Renal cortical epithelial cell (primary cell): ENCODE measurements at regions not wholly inside any gene's neighbourhood (a gene's known extent, or its start where the extent isn't known, plus 50 kb on each side); places are given as distances from the start of the nearest gene placed in this dataset.

Experiments used
- DNase-seq: peaks from one replicate; pipeline ENCODE4 v3.0.0-alpha.2; 2011; ENCODE audit warnings: low read depth

DNA sequence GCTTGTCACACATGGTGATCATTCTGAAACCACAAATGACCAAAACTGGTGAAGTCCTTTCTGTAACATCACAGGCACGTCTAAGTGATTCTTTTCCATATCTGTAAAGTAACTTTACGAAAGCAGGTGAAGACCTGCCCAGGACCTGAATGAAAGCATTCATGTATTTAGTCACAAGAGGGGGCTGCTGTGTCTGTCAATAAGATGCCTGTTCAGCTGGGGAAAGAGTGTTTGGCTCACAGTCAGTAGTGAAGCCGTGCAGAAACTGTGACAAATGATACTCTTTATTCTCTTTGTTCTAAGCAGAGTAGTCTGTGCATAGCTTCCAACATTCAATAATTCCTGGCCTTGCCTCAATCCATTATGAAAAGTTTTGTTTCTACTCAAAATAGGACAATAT is 373.5 kb upstream of the OR4E1 start:
- peak; percentile 52 for DNase-seq

DNA sequence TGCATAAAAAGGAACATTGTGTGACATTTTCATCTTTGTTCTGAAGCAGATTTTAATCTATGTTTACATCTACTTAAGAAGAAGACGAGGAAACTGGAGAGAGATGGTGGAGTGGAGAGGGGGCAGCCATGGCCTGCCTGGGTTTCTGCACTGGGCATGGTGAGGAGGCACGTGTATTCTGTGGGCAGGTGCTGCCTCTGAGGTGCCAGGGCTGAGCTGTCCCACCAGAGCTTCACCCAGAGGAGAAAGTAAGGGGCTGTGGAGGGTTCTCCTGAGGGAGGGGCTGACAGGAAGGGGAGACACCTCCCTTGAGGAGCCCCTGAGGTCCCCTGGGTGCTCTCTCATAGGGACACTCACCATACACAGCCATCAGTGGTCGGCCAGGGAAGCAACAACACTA is 372.4 kb upstream of the OR4E1 start:
- no peak for DNase-seq

DNA sequence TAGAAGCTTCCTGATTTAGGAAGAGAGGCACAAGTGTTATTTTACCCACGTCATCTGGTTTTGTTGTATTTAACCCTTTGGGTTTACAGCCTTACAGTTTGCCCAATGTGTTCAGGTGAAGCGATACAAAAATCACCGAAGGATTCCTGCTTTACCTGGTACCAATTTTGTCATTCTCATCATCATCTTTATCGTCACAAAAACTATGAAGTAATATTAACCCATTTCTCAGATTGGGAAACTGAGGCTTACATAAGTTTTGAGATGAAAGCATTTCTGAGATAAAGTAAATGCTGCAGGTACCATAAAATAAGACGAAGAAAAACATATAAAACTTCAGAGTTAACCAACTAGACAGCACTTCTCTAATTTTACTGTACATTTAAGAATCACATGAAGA is 370.6 kb upstream of the OR4E1 start:
- no peak for DNase-seq

DNA sequence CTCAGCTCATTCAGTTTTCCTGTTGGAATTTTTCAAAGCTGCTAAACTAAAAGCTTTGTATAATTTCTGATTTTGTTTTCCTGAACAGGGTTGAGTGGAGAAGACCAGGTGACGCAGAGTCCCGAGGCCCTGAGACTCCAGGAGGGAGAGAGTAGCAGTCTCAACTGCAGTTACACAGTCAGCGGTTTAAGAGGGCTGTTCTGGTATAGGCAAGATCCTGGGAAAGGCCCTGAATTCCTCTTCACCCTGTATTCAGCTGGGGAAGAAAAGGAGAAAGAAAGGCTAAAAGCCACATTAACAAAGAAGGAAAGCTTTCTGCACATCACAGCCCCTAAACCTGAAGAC is 367.1 kb upstream of the OR4E1 start:
- DNase-seq, result no peak

DNA sequence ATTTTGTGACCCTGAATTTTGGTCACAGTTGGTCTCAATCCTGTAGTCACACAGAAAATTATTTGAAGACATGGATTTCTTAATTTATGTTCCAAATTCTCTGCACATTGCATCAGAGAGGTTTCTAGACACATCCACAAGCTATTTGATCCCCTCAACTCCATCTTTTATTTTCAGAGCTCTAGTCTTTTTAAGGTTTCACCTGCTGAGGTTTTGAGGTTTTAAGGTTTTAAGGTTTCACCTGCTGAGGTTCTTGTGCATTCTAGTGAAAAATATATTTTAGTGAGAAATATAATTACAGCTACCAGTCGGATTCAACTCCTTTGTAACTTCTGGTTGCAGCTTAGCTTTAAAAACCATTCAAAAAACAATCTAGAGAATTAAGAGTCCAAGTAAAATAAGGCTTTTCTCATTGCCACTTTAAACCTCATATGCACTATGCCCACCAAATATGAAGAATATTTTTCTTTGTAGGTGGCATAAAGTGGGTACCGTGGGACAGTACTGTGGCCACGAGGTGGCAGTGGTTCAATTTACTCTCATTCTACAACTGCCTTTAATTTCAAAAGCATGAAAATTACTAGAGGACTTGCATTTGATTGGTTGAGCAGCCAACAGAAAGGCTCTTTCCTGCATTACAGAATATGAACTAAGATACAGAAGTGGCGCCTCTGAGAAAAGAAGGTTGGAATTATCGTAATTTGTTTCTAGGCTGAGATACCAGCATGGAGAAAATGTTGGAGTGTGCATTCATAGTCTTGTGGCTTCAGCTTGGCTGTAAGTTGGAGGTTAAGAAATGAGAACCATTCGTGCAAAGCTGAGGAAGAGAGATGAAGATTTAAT is 366.5 kb upstream of the OR4E1 start:
- DNase-seq, result no peak

DNA sequence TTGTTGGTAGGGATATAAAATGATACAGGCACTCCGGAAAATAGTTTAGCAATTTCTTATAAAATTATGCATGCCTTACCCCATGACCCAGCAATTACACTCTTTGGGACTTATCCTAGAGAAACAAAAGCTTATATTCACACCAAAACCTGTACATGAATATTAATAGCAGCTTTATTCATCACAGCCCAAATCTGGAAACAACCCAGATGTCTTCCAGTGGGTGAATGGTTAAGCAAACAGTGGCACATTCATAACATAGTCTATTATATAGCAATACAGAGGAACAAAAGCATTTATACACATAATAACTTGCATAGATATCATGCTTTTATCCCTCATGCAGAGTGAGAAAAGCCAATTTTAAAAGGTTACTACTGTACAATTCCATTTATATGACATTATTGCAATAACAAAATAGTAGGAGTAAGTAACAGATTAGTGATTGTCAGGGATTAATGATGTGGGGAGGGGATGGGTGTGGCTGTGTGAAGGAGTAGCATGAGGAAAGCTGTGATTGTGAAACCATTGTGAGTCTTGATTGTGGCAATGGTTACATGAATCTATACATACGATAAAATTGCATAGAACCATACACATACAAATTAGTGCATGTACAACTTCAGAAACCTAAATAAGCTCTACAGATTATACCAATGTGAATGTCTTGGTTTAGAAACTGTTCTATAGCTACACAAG is 363.1 kb upstream of the OR4E1 start:
- no peak for DNase-seq

DNA sequence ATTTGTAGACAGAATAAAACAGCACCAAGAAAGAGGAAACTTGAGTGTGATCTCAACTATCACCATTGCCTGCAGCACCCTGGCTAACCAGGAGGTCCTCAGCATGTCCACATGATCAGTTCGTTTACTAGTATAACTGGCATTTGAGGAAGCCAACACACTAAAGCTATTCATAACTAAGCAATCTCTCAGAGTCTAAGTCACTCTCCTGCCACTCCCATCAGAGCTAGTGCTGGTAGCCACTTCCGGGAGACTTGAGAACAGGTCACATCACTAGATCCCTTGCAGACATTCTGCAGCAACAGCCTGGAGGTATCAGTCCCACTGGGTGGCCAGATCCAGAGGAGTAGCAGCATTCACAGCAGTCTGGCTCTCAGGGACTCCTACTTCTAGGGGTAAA is 352.9 kb upstream of the OR4E1 start:
- no peak for DNase-seq

DNA sequence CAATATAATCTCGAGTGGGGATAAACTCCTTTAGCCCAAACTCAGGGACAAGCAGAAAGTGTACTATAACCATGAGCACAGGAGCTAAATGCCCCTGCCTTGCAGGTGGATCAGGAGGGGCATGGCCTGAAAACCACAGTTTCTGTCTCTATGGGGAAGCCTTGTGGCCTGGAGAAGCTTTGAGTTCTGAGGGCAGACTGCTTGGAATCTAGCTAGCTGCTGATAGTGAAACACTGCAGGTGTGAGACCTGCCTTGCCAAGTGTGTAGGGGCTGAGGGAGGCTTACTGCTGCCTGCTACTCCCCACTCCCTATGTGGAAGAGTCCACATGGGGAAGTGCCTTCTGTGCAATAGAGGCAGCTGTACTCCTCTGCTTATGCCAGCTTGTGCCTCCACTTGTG is 352.3 kb upstream of the OR4E1 start:
- no peak for DNase-seq

DNA sequence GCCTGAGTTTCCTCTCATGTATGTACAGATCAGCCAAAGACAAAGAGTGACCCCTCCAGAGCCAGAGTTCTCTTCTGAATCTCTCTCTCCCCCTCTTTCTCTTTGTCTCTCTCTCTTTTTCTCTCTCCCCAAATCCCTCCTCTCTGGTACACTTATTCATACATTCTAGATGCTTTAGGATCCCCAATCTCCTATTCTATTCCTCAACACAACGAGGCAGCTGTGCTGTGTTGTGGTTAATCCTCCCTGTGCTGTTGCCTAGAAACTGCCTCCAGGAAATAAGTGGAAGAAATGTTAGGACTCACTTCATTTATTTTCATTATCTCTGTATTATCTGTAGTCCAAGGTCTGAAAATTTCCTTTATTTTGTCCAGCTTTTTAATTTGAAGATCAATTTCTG is 350.5 kb upstream of the OR4E1 start:
- DNase-seq, result no peak

DNA sequence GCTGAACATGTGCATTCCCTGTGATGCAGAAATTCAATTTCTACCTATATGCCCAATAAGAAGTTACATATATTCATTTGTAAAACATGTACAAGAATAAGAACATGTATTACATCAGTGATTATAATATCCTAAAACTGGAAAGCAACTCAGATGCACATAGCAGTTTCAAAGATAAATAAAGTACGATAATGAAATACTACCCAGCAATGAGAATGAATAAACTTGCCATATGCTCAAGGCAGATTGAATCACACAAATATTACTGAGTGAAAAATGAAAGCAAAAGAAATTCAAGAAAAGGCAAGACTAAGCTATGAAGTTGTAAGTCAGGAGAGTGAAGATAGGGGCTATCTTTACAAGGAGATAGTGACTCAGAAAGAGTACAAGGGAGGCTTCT is 345.3 kb upstream of the OR4E1 start:
- DNase-seq, result no peak

DNA sequence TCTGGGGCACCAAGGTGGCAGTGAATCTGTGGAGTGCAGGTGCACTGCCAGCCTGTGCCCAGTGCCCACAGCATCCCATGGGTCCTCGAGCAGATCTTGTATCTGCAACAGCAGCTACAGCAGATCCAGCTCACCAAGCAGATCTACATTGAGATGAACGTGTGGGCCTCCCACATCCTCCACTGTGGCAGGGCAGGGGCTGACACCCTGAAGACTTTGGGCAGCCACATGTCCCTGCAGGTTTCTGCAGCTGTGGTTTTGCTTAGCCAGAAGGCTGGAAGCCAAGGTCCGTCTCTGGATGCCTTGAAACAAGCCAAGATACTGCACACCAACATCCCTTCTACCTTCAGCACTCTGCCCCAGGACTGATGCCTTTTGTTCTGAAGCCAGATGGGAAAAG is 338.8 kb upstream of the OR4E1 start:
- DNase-seq, result no peak

DNA sequence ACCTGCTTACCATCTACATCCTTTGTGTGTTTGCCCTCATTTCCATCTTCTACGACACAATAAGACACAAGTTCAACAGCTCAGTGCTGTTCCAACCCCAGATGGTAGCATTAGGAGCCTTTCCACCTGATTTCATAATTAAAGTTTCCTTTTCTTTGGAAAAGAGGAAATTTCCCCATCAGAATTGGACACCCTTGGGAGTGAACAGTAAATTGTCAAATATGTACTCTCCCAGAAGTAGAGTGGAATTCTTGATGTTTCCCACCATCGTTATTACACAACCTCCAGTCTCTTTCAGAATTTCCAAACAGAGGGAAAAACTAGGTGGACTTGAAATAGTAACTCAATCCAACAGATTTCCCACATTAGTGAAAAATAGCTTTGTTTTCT is 337.6 kb upstream of the OR4E1 start:
- DNase-seq, result no peak

DNA sequence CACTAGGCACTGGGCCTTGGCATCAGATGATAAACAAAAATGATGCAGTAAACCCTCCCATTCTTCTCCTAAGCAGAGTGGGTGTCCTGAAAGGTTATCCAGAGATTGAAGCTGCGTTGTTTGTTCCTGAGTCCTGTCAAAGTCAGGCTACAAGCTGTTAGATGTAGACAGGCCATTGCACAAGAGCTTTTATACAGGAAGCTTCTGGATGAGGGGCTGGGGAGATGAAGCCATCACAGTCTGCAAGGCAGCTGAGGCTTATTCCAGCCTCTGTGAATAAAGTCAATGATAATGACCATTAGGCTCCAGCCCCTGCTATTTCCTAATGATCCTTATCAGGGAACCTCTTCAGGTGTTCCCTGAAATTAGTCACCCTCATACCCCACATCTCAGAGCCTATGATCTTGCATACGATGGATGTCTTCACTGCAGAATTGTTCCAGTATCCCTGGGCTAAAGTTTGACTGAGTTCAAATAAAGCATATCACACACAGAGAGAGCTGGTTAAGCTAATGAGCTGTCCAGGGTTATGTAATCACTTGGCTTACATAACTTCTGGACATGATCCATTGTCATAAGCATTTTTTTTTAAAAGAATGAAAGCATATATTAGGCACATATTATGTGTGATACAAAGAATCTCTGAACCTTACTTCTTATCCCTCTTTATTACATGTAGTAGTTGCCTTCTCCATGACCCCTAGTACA is 337.1 kb upstream of the OR4E1 start:
- DNase-seq, result no peak

DNA sequence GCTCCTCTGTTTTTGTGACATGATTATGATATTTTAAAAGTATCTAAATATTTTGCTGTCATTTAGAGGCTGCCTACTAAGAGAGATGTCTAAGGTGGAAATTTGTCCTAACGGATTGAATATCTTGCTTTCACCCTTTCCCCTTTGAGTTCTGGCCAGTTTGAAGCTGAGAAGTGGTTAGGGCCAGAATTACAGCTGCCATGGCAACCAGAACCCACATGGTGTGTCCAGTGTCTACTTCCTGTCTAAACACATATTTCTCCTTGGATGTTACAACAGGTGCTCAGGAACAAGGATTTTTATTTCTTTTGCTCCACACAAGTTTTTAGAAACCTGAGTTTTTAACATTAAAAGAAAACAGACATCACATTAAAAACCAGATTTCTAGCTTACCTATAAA is 335.1 kb upstream of the OR4E1 start:
- no peak for DNase-seq

DNA sequence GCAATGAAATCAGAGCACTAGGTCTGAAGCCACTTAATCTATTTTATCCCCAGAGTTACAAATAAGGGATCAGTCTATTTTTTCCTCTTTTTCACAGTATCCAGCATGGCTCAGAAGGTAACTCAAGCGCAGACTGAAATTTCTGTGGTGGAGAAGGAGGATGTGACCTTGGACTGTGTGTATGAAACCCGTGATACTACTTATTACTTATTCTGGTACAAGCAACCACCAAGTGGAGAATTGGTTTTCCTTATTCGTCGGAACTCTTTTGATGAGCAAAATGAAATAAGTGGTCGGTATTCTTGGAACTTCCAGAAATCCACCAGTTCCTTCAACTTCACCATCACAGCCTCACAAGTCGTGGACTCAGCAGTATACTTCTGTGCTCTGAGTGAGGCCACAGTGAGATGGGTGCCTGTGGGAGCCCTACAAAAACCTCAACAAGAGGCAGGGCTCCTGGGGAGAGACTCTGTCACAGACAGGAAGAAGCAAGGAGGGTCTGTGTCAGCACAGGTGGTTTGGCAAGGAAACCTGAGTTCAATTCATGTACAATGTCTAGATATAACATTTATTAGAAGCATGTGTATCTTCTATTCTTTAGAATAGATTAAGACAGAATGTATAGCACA is 334.3 kb upstream of the OR4E1 start:
- DNase-seq, result no peak

DNA sequence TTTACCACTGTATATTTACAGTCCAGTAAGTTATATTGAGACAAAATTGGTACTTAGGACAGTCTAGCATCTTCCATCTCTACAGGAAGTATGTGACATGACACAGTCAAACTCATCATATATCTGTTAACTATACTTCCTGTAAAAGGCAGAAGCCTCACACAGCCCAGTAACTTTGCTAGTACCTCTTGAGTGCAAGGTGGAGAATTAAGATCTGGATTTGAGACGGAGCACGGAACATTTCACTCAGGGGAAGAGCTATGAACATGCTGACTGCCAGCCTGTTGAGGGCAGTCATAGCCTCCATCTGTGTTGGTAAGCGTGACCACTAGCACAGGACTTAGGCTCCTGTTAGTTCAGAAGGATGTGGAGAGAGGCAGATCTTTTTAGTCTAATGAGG is 333.7 kb upstream of the OR4E1 start:
- DNase-seq, result no peak

DNA sequence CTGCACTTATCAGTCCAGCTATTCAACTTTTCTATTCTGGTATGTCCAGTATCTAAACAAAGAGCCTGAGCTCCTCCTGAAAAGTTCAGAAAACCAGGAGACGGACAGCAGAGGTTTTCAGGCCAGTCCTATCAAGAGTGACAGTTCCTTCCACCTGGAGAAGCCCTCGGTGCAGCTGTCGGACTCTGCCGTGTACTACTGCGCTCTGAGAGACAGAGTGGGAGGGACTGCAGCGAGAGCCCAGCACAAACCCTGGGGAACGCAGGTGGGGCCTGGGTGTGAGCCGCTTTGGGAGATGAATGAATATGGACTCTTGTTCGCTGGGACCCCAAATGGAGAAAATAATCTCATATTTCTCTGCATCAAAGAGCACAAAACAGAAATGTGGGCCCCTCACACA is 329.8 kb upstream of the OR4E1 start:
- DNase-seq, result no peak

DNA sequence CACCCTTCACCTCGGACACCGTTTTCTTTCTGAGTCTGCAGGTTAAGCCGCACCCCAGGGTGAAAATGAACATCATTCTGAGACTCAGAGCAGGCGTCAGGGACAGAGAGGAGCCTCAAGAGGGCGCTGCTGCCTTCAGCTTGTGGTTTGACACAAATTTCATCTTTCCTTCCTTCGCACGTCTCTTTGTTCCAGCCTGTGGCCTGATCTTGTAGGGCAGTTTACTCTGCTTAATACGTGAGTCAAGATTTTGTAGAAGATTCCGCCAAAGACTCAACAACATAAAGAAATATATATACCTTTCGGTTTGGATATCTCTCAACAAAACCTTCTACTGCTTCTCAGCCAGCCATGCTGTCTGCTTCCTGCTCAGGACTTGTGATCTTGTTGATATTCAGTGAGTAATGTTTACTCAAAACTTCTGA is 329.3 kb upstream of the OR4E1 start:
- no peak for DNase-seq

DNA sequence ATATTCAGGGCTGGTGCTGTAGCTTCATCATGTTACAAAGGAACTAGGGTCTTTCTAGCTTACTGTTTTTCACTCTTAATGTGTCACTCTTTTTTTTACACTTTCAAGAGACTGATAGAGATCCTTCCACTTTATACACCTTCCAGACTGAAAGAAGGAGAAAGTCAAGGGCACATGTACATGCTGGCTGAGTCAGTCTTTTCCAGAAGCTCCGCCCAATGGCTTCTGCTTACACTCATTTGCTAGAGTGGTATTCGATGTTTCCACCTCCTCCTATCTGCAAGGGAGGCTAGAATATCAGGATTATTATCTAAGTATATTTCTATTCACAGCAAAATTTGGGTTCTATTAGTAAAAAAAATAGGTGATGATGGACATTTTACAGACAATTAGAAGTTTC is 325.8 kb upstream of the OR4E1 start:
- no peak for DNase-seq

DNA sequence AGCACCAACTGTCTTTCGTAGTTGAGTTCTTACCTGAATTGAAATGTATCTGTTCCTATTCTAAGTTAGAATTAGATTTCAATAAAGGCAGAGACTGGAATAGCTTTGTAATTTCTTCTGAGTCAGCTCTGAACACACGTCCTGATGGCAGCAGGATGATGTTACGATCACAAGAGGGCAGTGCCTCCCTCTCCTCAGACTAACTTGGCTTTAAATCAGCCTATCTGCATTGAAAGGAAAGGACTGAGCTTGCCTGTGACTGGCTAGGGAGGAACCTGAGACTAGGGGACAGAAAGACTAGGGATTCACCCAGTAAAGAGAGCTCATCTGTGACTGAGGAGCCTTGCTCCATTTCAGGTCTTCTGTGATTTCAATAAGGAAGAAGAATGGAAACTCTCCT is 323.7 kb upstream of the OR4E1 start:
- peak; percentile 17 for DNase-seq

DNA sequence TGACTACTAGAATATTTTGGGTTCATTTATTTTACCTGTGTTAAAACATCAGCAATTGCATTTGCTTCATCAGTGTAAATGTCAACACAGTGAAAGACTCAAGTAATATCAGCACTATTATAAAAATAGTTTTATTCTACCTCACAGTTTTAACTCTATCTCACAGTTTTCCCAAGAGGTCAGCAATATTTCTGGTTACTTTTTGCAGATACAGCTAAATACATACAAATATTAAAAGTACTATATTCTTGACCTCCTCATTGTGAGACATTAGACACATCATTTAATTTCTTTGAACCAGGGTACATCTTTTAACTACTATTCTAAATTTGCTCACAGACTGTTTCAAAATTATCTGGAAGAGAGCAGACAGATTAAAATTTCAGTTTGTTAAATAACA is 321.7 kb upstream of the OR4E1 start:
- no peak for DNase-seq

DNA sequence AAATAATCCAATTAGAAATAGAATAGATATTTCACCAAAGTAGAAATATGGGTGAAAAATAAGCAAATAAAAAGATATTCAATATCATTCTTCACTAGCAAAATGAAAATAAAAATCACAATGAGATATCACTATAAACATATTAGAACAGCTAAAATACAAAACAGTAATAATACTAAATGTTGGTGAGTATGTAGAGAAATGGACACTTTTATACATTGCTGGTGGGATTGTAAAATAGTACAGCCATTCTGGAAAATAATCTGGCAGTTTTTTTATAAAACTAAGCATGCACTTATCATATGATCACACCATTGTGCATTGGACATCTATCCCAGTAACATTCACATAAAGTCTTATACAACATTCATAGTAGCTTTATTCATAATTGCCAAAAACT is 320.2 kb upstream of the OR4E1 start:
- DNase-seq, result no peak

DNA sequence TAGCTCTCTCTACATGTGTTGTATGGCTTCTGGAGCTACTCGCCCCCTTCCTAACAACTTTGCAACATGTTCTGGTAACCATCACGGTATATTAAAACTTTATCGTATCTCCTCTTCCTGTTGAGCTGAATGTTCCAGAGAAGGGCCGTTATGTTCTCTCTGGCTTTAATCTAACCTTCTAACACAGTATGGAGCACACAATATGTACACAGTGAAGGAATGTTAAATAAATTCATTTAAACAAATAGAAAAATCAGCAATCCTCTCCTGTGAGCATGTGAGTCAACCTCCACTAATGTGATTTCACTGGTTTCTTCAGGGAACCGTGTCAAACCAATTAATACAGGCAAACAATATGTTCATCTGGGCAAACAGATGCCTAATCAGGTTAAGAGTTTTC is 319.5 kb upstream of the OR4E1 start:
- no peak for DNase-seq
